ENCODE measurements at regions not wholly inside any gene's neighbourhood (a gene's known extent, or its start where the extent isn't known, plus 50 kb on each side); places are given as distances from the start of the nearest gene placed in this dataset.

DNA sequence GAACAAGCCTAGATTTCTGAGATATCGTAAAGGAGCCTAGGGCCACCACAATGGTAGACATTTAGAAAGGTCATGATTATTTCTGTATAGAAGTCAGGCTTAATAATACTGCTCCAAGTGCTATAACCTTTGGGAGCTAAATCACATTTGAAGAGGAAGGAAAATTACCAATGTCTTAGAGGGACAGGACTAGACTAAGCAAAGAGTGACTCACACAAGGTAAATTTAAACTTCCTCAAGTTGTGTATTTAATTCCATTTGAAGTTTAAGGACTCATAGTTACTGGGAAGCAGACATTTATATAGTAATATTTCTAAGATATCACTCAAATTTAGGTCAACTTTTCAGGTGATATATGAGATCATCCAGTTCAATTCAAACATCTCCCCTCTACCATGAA, 227.6 kb upstream of the MME start:
- Histone ChIP-seq H3K27ac (no peak overlapping the region), H3K4me3 (no peak overlapping the region), H3K9me3 (0 out of 3 replicates have a peak, but pooled peaks cover 4% of the 10 kb centered on the region), H3K4me1 (no peaks in the 10 kb centered on the region), H3K4me2 (no peak overlapping the region)
- ChIA-PET POLR2A (no interaction called here), CTCF (no interaction called here)
- FAIRE-seq (no peak), ATAC-seq (no peak), DNase-seq (ENCODE audit: low read depth in 1 of 2, low spot score in 1 of 2) (peak in 1 of 2 experiments; percentile 4)
- TF ChIP-seq HOXB13 (CRISPR knock-in tag; IDR thresholded peaks at IDR 0.05; ENCODE audit: low read depth) (no peak), NFE2L2 (conservative IDR thresholded peaks at IDR 0.05; ENCODE audit: low read length) (no peak), ESRRA (IDR thresholded peaks at IDR 0.05; ENCODE audit: borderline replicate concordance, low read length) (no peak), HEYL (CRISPR knock-in tag; IDR thresholded peaks at IDR 0.05) (no peak), FOSL2 (IDR thresholded peaks at IDR 0.05) (no peak), FOSL2 (CRISPR knock-in tag; IDR thresholded peaks at IDR 0.05) (no peak), HMGXB4 (CRISPR knock-in tag; IDR thresholded peaks at IDR 0.05; ENCODE audit: borderline replicate concordance) (no peak), CBX8 (IDR thresholded peaks at IDR 0.05) (no peak), MAZ (IDR thresholded peaks at IDR 0.05; ENCODE audit: borderline replicate concordance, low read depth, low read length) (no peak), POLR2A (IDR thresholded peaks at IDR 0.05; ENCODE audit: low read length) (no peak), HOXA7 (CRISPR knock-in tag; IDR thresholded peaks at IDR 0.05) (no peak)
- WGBS (ENCODE audit: missing lambda C conversion rate): 4% methylated on average over 1 of the region's 1 CpG

DNA sequence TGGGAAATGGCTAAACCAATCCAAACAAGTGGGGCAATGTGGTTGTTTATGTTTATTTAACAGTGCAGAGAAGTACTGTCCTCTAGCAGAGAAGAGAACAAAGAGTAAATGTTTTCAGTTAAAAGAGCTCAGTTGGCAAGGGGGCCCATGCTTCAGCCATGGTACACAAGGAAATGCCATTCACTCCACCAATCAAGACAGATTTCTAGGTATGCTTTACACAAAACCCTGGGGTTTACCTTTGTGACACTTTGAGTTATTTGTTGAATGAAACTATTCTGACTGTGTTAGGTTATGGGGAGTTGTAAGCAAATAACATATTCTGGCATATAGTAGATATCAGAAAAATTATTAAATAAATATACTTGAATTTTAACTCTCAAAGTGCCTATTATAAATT, 228.5 kb upstream of the MME start:
- DNase-seq (ENCODE audit: low read depth in 1 of 2, low spot score in 1 of 2): no peak
- no peak overlapping the region for H3K4me3 ChIP-seq
- ChIA-PET CTCF (no interaction called here), POLR2A (no interaction called here)
- H3K4me2 ChIP-seq: no peak overlapping the region
- no peak overlapping the region for H3K27ac ChIP-seq
- H3K4me1 ChIP-seq: no peaks in the 10 kb centered on the region
- ATAC-seq: no peak
- TF ChIP-seq HOXB5 (CRISPR knock-in tag; IDR thresholded peaks at IDR 0.05): no peak
- no peak for TF ChIP-seq ZC3H11A (IDR thresholded peaks at IDR 0.05)
- no peak for TF ChIP-seq FOSL2 (IDR thresholded peaks at IDR 0.05)
- no peak for TF ChIP-seq FOSL2 (CRISPR knock-in tag; IDR thresholded peaks at IDR 0.05)
- TF ChIP-seq EP300 (IDR thresholded peaks at IDR 0.05): no peak
- TF ChIP-seq ELK1 (IDR thresholded peaks at IDR 0.05; ENCODE audit: low read depth, low read length): no peak
- TF ChIP-seq JUN (IDR thresholded peaks at IDR 0.05): no peak
- no peak for TF ChIP-seq HOXB13 (CRISPR knock-in tag; IDR thresholded peaks at IDR 0.05; ENCODE audit: low read depth)
- no peak for TF ChIP-seq SREBF2 (IDR thresholded peaks at IDR 0.05)
- no peak for TF ChIP-seq ZFP36 (IDR thresholded peaks at IDR 0.05; ENCODE audit: borderline replicate concordance, partially characterized antibody)
- TF ChIP-seq MAFK (IDR thresholded peaks at IDR 0.05; ENCODE audit: partially characterized antibody): no peak
- no peak for TF ChIP-seq TFCP2L1 (CRISPR knock-in tag; IDR thresholded peaks at IDR 0.05)
- TF ChIP-seq HEYL (CRISPR knock-in tag; IDR thresholded peaks at IDR 0.05): no peak
- 0 out of 3 replicates have a peak, but pooled peaks cover 4% of the 10 kb centered on the region for H3K9me3 ChIP-seq
- no peak for FAIRE-seq

DNA sequence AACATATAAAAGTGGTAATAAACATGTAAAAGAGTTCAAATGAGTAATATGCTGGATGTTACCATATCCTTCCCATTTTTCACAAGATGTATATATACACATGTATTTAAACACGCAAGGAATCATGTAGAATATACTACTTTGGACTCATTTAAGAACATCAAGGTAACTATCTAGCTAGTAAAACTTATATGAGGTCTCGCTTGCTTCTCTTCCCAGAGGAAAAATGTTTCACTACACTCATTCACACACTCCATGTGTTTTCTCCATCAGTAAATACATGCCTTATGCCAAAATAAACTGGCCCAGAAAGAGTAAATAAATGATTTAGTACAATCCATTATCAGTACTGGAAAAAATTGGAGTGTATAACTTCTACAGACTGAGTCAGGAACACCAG, 229.2 kb upstream of the MME start:
- WGBS (ENCODE audit: missing lambda C conversion rate): 44% methylated on average over 2 of the region's 2 CpGs
- peak; percentile 7 for FAIRE-seq

More for the DNA sequence above, 229.2 kb upstream of the MME start:
- DNase-seq (ENCODE audit: low read depth in 1 of 2, low spot score in 1 of 2) (no peak), ATAC-seq (no peak)
- 0 out of 3 replicates have a peak, but pooled peaks cover 4% of the 10 kb centered on the region for H3K9me3 ChIP-seq
- no peaks in the 10 kb centered on the region for H3K4me1 ChIP-seq
- no peak overlapping the region for H3K4me3 ChIP-seq
- TF ChIP-seq CEBPB (IDR thresholded peaks at IDR 0.05): no peak
- no peak for TF ChIP-seq RCOR1 (IDR thresholded peaks at IDR 0.05; ENCODE audit: low read depth, low read length)
- no peak for TF ChIP-seq HEYL (CRISPR knock-in tag; IDR thresholded peaks at IDR 0.05)
- TF ChIP-seq, protein P1, sequence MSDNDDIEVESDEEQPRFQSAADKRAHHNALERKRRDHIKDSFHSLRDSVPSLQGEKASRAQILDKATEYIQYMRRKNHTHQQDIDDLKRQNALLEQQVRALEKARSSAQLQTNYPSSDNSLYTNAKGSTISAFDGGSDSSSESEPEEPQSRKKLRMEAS (IDR thresholded peaks at IDR 0.05): no peak
- no peak for TF ChIP-seq BHLHE40 (IDR thresholded peaks at IDR 0.05; ENCODE audit: low read depth, low read length)
- TF ChIP-seq POLR2A (IDR thresholded peaks at IDR 0.05; ENCODE audit: low read length): no peak
- TF ChIP-seq FOXS1 (CRISPR knock-in tag; IDR thresholded peaks at IDR 0.05): no peak
- TF ChIP-seq, protein P2, sequence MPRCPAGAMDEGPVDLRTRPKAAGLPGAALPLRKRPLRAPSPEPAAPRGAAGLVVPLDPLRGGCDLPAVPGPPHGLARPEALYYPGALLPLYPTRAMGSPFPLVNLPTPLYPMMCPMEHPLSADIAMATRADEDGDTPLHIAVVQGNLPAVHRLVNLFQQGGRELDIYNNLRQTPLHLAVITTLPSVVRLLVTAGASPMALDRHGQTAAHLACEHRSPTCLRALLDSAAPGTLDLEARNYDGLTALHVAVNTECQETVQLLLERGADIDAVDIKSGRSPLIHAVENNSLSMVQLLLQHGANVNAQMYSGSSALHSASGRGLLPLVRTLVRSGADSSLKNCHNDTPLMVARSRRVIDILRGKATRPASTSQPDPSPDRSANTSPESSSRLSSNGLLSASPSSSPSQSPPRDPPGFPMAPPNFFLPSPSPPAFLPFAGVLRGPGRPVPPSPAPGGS (IDR thresholded peaks at IDR 0.05): no peak
- no peak for TF ChIP-seq TFCP2L1 (CRISPR knock-in tag; IDR thresholded peaks at IDR 0.05)
- TF ChIP-seq CHD2 (IDR thresholded peaks at IDR 0.05; ENCODE audit: low read length, partially characterized antibody): no peak
- ChIA-PET POLR2A (no interaction called here), CTCF (no interaction called here)
- H3K27ac ChIP-seq: no peak overlapping the region
- no peak overlapping the region for H3K4me2 ChIP-seq

Measured in A549 (cell line).